ENCODE measurements at regions not wholly inside any gene's neighbourhood (a gene's known extent, or its start where the extent isn't known, plus 50 kb on each side); places are given as distances from the start of the nearest gene placed in this dataset.

- TF ChIP-seq, protein P1, sequence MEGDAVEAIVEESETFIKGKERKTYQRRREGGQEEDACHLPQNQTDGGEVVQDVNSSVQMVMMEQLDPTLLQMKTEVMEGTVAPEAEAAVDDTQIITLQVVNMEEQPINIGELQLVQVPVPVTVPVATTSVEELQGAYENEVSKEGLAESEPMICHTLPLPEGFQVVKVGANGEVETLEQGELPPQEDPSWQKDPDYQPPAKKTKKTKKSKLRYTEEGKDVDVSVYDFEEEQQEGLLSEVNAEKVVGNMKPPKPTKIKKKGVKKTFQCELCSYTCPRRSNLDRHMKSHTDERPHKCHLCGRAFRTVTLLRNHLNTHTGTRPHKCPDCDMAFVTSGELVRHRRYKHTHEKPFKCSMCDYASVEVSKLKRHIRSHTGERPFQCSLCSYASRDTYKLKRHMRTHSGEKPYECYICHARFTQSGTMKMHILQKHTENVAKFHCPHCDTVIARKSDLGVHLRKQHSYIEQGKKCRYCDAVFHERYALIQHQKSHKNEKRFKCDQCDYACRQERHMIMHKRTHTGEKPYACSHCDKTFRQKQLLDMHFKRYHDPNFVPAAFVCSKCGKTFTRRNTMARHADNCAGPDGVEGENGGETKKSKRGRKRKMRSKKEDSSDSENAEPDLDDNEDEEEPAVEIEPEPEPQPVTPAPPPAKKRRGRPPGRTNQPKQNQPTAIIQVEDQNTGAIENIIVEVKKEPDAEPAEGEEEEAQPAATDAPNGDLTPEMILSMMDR (IDR thresholded peaks at IDR 0.05), result no peak
Measured at GRCh38 chr1:227390525-227390924, 72.2 kb upstream of the CDC42BPA start.

DNA sequence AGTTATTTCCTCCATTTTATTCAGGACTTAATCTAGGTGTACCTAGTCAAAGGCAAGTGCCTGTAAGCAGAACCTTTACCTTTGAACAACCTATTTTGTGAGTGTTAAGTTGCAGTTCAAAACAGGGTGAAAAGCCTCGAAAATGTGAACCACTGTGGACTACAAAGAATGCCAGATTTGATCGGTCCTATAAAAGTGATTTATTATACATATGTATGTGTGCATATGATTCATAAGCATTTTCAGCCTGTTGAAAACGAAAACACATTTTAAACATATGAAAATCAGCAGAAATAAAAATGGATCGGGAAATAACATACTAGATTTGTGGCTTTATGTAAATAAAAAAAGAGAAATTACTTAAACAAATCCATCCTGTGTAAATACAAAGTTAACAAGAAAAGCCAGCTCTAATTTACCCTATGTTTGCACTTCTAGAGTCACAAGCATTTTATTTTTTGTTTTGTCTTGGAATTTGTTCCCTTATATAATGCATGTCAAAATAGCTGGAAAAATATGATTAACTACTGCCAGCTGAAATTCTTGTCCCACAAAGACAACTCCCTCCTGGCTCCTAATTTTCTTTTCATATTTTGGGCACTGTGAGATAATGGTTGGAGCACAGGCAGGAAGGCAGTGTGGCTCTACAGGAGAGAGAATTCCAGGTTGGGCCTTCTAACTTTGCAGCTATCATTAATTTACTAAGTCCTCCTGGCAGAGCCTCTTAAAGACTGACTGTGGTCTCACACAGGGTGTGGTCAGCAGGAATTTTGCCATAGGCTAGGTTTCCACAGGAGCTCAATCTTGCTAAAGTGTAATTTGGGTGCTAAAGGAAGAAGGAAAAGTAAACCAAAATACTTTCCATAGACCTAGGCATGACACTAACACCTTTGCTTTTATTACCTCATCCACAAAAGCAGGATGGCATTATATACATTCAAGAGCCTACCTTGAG lies 70.2 kb upstream of the CDC42BPA start:
- TF ChIP-seq, protein P1 (IDR thresholded peaks at IDR 0.05), result no peak

DNA sequence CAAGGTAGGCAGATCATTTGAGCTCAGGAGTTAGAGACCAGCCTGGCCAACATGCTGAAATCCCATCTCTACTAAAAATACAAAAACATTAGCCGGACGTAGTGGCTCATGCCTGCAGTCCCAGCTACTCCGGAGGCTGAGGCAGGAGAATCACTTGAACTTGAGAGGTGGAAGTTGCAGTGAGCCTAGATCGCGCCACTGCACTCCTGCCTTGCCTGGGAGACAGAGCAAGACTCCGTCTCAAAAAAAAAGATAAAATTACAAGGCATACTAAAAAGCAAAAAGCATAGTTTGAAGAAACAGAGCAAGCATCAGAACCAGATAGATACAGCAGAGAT lies 61.2 kb upstream of the CDC42BPA start:
- TF ChIP-seq, protein P1 (IDR thresholded peaks at IDR 0.05), result no peak

GRCh38 chr1:227378871-227379554 lies 60.7 kb upstream of the CDC42BPA start:
- TF ChIP-seq, protein P1 (IDR thresholded peaks at IDR 0.05), result no peak

- TF ChIP-seq, protein P1 (IDR thresholded peaks at IDR 0.05), result no peak
Measured at GRCh38 chr1:227378181-227378580, 59.9 kb upstream of the CDC42BPA start.

GRCh38 chr1:227374846-227375245 lies 56.6 kb upstream of the CDC42BPA start:
- TF ChIP-seq, protein P1 (IDR thresholded peaks at IDR 0.05), result no peak

- TF ChIP-seq, protein P1 (IDR thresholded peaks at IDR 0.05), result no peak
Measured at GRCh38 chr1:227372726-227373130, 54.4 kb upstream of the CDC42BPA start.

All from LNCAP (cell line).